Upper lobe of left lung (tissue), 6 donors: ENCODE measurements at regions not wholly inside any gene's neighbourhood (a gene's known extent, or its start where the extent isn't known, plus 50 kb on each side); places are given as distances from the start of the nearest gene placed in this dataset.

Experiments used
- ATAC-seq, 2 donors: fragments of 200-7000 bp; cut with Tn5 transposase; one replicate each; pipeline ENCODE4 v1.9.1; 2022; ENCODE audit warnings: mild to moderate bottlenecking in 2 of 2, moderate library complexity in 2 of 2; ENCODE audit not compliant: low FRiP score in 2 of 2
- DNase-seq, 2 donors: peaks; one replicate each; pipeline ENCODE4 v3.0.0-alpha.2; 2019 to 2020
- H3K27ac ChIP-seq, 4 donors: fragments of 200-600 bp; sonication (generic); one replicate each; pipeline ENCODE4 v1.5.1; 2016 to 2019
- H3K27me3 ChIP-seq, 4 donors: fragments of 200-600 bp; sonication (generic); one replicate each; pipeline ENCODE4 v1.5.1; 2017 to 2019
- H3K36me3 ChIP-seq, 4 donors: fragments of 200-600 bp; sonication (generic); one replicate each; pipeline ENCODE4 v1.5.1; 2016 to 2019
- H3K4me1 ChIP-seq, 4 donors: fragments of 200-600 bp; sonication (generic); one replicate each; pipeline ENCODE4 v1.5.1; 2018 to 2019
- H3K4me3 ChIP-seq, 4 donors: fragments of 200-600 bp; sonication (generic); one replicate each; pipeline ENCODE4 v1.5.1; 2017 to 2019; ENCODE audit warnings: mild to moderate bottlenecking in 2 of 4, moderate library complexity in 1 of 4
- H3K9me3 ChIP-seq, 4 donors: fragments of 200-600 bp; sonication (generic); one replicate each; pipeline ENCODE4 v1.5.1; 2018 to 2019
- CTCF ChIP-seq, 6 experiments: fragments of 450-650 bp in 4 of 6; fragments of 200-600 bp in 2 of 6; sonication (generic) in 2 of 6; IDR thresholded peaks; one replicate each; pipeline ENCODE4 v1.5.1; 2016 to 2019; ENCODE audit warnings: antibody characterized with exemption in 6 of 6
- EP300 ChIP-seq, 4 donors: sonication (generic); formaldehyde crosslinking; IDR thresholded peaks; one replicate each; pipeline ENCODE4 v1.5.1; 2017; ENCODE audit warnings: antibody characterized with exemption in 4 of 4, control low read depth in 2 of 4
- POLR2A ChIP-seq, 4 donors: fragments of 450-650 bp; IDR thresholded peaks; one replicate each; pipeline ENCODE4 v1.5.1; 2016 to 2017; ENCODE audit warnings: antibody characterized with exemption in 4 of 4, mild to moderate bottlenecking in 2 of 4
- POLR2AphosphoS5 ChIP-seq, 2 donors: sonication (generic); formaldehyde crosslinking; IDR thresholded peaks; one replicate each; pipeline ENCODE4 v1.5.1; 2017; ENCODE audit warnings: antibody characterized with exemption in 2 of 2
- WGBS, 2 donors: methylation state at CpG; one replicate each; pipeline ENCODE4 v1.1.5; 2017 to 2018; 5-methylcytosine and 5-hydroxymethylcytosine counted together
- donor health status: DM: no; HTN: no; CAD: no; lungs with moderate emphysema.
- donor health status: DM: no; HTN: yes; CAD: no; lungs with severe emphysema.

DNA sequence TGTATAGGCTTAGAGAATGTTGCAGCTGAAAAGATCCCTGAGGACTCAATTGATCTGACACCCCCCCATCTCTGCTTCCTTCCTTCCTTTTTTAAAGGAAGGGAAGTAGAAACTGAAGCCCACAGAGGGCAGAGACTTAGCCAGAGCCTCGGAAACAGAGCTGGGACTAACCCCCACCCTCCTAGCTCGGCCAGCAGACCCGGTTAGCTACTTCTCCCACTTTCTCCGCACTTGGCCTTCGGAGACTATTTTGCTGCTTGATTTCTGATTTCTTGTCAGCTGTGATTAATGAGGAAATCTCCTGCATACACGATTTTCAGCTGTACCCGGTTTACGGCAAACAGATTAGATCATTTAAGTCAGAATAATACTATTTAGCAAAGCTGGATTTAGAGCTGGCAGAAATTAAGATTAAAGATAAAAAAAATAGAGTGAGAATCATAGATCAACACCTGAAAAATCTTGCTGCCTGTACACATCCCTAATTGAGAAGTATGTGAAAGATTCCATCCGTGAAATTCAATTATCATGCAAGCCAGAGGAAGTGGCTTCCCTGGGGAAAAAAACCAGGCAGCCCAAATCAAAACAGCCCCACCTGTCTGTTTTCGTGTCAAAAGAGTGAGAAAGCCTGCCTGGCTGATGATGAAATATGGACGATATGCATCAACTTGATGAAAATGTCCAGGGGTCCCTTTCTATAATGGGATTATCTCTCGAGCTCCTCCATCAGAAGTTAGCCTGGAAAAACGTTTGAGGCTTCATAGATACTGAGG, 159.5 kb upstream of the SHB start:
- WGBS, 2 donors = 65 to 68% methylated on average over 13 of the region's 13 CpGs
- ATAC-seq = no peak
- H3K36me3 ChIP-seq = no peaks in the 10 kb centered on the region

GRCh38 chr9:38227656-38228055, 158.6 kb upstream of the SHB start:
- H3K4me3 ChIP-seq = no peak overlapping the region
- no peak for DNase-seq
- H3K36me3 ChIP-seq = no peaks in the 10 kb centered on the region
- H3K27ac ChIP-seq = no peak overlapping the region
- no peaks in the 10 kb centered on the region for H3K27me3 ChIP-seq
- TF ChIP-seq POLR2A (IDR thresholded peaks at IDR 0.05) (no peak), POLR2AphosphoS5 (IDR thresholded peaks at IDR 0.05) (no peak)
- WGBS, 2 donors = 39 to 66% methylated on average over 10 of the region's 10 CpGs
- no peaks in the 10 kb centered on the region for H3K9me3 ChIP-seq
- ATAC-seq = no peak
- H3K4me1 ChIP-seq = peaks cover 8 to 17% (median 11%) of the 10 kb centered on the region in 4 donors

More for the DNA sequence above, 159.5 kb upstream of the SHB start:
- TF ChIP-seq CTCF (IDR thresholded peaks at IDR 0.05) (no peak), POLR2AphosphoS5 (IDR thresholded peaks at IDR 0.05) (no peak), POLR2A (IDR thresholded peaks at IDR 0.05) (no peak)
- DNase-seq = no peak
- Histone ChIP-seq H3K4me3 (no peak overlapping the region), H3K27me3 (no peaks in the 10 kb centered on the region), H3K9me3 (no peaks in the 10 kb centered on the region), H3K27ac (no peak overlapping the region), H3K4me1 (peaks cover 8 to 17% (median 11%) of the 10 kb centered on the region in 4 donors)

DNA sequence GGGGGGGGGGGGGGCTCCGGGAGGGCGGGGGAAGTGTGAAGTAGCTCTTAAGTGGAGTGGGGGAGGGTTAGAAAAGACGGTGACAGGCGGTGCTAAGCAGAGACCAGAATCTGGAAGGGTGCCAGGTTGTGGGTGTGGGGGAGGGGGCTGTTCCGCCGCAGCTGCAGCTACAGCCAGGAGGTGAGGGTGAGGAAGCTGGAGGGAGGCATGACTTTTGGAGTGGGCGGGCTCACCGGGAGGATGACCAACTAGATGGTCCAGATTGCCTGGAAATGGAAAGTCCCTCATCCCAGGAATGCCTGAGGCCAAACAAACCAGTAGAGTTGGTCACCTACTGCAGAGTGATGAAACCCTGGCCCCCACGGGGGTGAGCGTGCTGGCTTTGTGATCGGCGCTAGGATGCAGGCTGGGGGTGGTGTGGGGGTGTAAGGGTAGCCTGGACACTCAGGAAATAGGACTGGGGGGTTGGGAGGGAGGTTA, 158.1 kb upstream of the SHB start:
- Histone ChIP-seq H3K9me3 (no peaks in the 10 kb centered on the region), H3K27me3 (no peaks in the 10 kb centered on the region), H3K27ac (no peak overlapping the region), H3K4me1 (peaks cover 8 to 17% (median 11%) of the 10 kb centered on the region in 4 donors), H3K36me3 (no peaks in the 10 kb centered on the region), H3K4me3 (no peak overlapping the region)
- WGBS, 2 donors = 1 to 3% methylated on average over 8 to 12 of the region's 12 CpGs
- peak; percentile 48 to 74 for ATAC-seq
- TF ChIP-seq EP300 (IDR thresholded peaks at IDR 0.05) (no peak), CTCF (IDR thresholded peaks at IDR 0.05) (no peak), POLR2AphosphoS5 (IDR thresholded peaks at IDR 0.05) (no peak), POLR2A (IDR thresholded peaks at IDR 0.05) (no peak)
- peak; percentile 39 to 58 for DNase-seq

DNA sequence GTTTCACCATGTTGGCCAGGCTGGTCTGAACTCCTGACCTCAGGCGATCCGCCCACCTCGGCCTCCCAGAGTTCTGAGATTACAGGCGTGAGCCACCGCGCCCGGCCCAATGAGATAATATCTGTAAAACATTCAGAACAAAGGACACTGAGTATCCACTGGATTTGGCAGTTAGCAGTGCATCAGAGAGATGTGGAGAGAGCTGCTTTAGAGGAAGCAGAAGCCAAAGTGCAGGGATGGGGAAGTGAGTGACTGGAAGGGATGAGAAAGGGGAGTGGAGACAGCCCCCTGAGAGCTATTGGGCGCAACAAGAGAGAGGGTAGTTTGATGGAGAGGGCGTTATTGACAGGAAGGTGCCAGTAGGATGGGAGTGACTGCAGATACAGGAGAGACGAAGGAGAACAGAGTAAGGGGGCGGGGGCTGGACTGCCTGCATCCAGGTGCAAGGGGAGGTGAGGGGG, 157.5 kb upstream of the SHB start:
- DNase-seq (no peak), ATAC-seq (peak in 1 of 2 donors; percentile 23)
- Histone ChIP-seq H3K27ac (no peak overlapping the region), H3K4me1 (peaks cover 8 to 17% (median 11%) of the 10 kb centered on the region in 4 donors), H3K9me3 (no peaks in the 10 kb centered on the region), H3K27me3 (no peaks in the 10 kb centered on the region), H3K36me3 (no peaks in the 10 kb centered on the region), H3K4me3 (no peak overlapping the region)
- TF ChIP-seq EP300 (IDR thresholded peaks at IDR 0.05) (no peak), POLR2A (IDR thresholded peaks at IDR 0.05) (no peak), POLR2AphosphoS5 (IDR thresholded peaks at IDR 0.05) (no peak), CTCF (IDR thresholded peaks at IDR 0.05) (no peak)
- 10 to 28% methylated on average over 11 of the region's 11 CpGs for WGBS, 2 donors

DNA sequence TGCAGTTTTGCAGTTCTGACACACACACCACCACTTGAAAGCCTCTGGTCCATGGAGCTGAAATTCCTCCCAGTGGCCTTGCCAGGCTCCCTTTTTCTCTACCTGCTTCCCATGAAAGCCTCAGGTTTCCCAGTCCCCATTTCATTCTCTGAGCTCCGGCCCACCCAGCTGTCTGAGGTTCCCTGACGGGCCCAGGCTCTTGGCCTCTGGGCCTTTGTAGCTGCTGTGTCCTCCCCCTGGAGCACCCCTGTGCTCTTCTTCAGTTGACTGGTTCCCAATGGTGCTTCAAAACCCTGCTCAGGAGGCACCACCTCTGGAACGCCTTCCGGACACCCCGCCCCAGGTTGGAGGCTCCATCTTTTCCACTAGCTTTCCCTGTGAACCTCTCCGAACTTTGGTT, 155.9 kb upstream of the SHB start:
- ATAC-seq (no peak), DNase-seq (no peak)
- H3K9me3 ChIP-seq = no peaks in the 10 kb centered on the region
- H3K4me3 ChIP-seq = no peak overlapping the region
- H3K27me3 ChIP-seq = no peaks in the 10 kb centered on the region
- no peaks in the 10 kb centered on the region for H3K36me3 ChIP-seq
- peaks cover 8 to 17% (median 11%) of the 10 kb centered on the region in 4 donors for H3K4me1 ChIP-seq
- TF ChIP-seq EP300 (IDR thresholded peaks at IDR 0.05) = no peak
- no peak for TF ChIP-seq POLR2AphosphoS5 (IDR thresholded peaks at IDR 0.05)
- TF ChIP-seq CTCF (IDR thresholded peaks at IDR 0.05) = no peak
- TF ChIP-seq POLR2A (IDR thresholded peaks at IDR 0.05) = no peak
- no peak overlapping the region for H3K27ac ChIP-seq
- WGBS, 2 donors = 86% methylated on average over 6 of the region's 6 CpGs
